ENCODE measurements at regions not wholly inside any gene's neighbourhood (a gene's known extent, or its start where the extent isn't known, plus 50 kb on each side); places are given as distances from the start of the nearest gene placed in this dataset.

GRCh38 chr6:137737836-137738596, 129.0 kb upstream of the TNFAIP3 start:
- Histone ChIP-seq H3K27ac (peak overlapping the region in 1 of 2 donors; percentile 64), H3K9me3 (no peaks in the 10 kb centered on the region), H3K4me3 (no peak overlapping the region), H3K27me3 (no peaks in the 10 kb centered on the region), H3K4me1 (peaks cover 5% of the 10 kb centered on the region), H3K36me3 (ENCODE audit: low read depth, missing control alignments) (no peaks in the 10 kb centered on the region)
- 71 to 75% methylated on average over 6 of the region's 6 CpGs for WGBS, 2 donors
- intact Hi-C loops (cut with DNase I; ENCODE audit: low total_unique reads) = no loop called here
- TF ChIP-seq CTCF (IDR thresholded peaks at IDR 0.05) (no peak), POLR2A (IDR thresholded peaks at IDR 0.05) (no peak)
- DNase-seq = no peak

GRCh38 chr6:137738931-137739504, 128.0 kb upstream of the TNFAIP3 start:
- H3K4me3 ChIP-seq = no peak overlapping the region
- no peaks in the 10 kb centered on the region for H3K36me3 ChIP-seq (ENCODE audit: low read depth, missing control alignments)
- peak overlapping the region in 1 of 2 donors; percentile 64 for H3K27ac ChIP-seq
- H3K9me3 ChIP-seq = no peaks in the 10 kb centered on the region
- no peaks in the 10 kb centered on the region for H3K27me3 ChIP-seq
- H3K4me1 ChIP-seq = peaks cover 5% of the 10 kb centered on the region
- no peak for DNase-seq
- 75% methylated on average over 4 of the region's 4 CpGs for WGBS, 2 donors
- TF ChIP-seq POLR2A (IDR thresholded peaks at IDR 0.05) = no peak
- TF ChIP-seq CTCF (IDR thresholded peaks at IDR 0.05) = no peak
- intact Hi-C loops (cut with DNase I; ENCODE audit: low total_unique reads) = no loop called here

GRCh38 chr6:137739544-137739943, 127.5 kb upstream of the TNFAIP3 start:
- DNase-seq = no peak
- peaks cover 5% of the 10 kb centered on the region for H3K4me1 ChIP-seq
- WGBS, 2 donors = 94 to 95% methylated on average over 5 of the region's 5 CpGs
- TF ChIP-seq CTCF (IDR thresholded peaks at IDR 0.05) (no peak), POLR2A (IDR thresholded peaks at IDR 0.05) (no peak)
- intact Hi-C loops (cut with DNase I; ENCODE audit: low total_unique reads) = no loop called here
- no peak overlapping the region for H3K4me3 ChIP-seq
- H3K27me3 ChIP-seq = no peaks in the 10 kb centered on the region
- no peaks in the 10 kb centered on the region for H3K9me3 ChIP-seq
- H3K27ac ChIP-seq = peak overlapping the region in 1 of 2 donors; percentile 64
- H3K36me3 ChIP-seq (ENCODE audit: low read depth, missing control alignments) = no peaks in the 10 kb centered on the region

- Histone ChIP-seq H3K36me3 (ENCODE audit: low read depth, missing control alignments) (no peaks in the 10 kb centered on the region), H3K9me3 (no peaks in the 10 kb centered on the region), H3K4me3 (no peak overlapping the region), H3K27me3 (no peaks in the 10 kb centered on the region), H3K4me1 (peaks cover 5% of the 10 kb centered on the region), H3K27ac (peak overlapping the region in 1 of 2 donors; percentile 64)
- WGBS, 2 donors = 69 to 75% methylated on average over 7 of the region's 7 CpGs
- TF ChIP-seq CTCF (IDR thresholded peaks at IDR 0.05) (no peak), POLR2A (IDR thresholded peaks at IDR 0.05) (no peak)
- DNase-seq = no peak
- intact Hi-C loops (cut with DNase I; ENCODE audit: low total_unique reads) = no loop called here
These were observed 126.8 kb upstream of the TNFAIP3 start for GRCh38 chr6:137740091-137740755.
